GM12864 (cell line): ENCODE measurements at regions not wholly inside any gene's neighbourhood (a gene's known extent, or its start where the extent isn't known, plus 50 kb on each side); places are given as distances from the start of the nearest gene placed in this dataset.
"Not testable (repeated sequence)": the region's sequence is repeated elsewhere in the genome, so short reads cannot be mapped to it uniquely, and the experiment has no call there.

ENCODE experiments used
- DNase-seq: peaks from one replicate; pipeline ENCODE4 v3.0.0-alpha.2; 2011; ENCODE audit warnings: low read depth
- H3K4me3 ChIP-seq: 2 replicates; pipeline ENCODE4 v1.5.1; 2011; ENCODE audit warnings: mild to moderate bottlenecking, low read depth, low read length, control low read depth
- CTCF ChIP-seq: IDR thresholded peaks from 2 replicates; pipeline ENCODE4 v1.5.1; 2011; ENCODE audit warnings: low read depth, mild to moderate bottlenecking, moderate library complexity, low read length, control low read depth, inconsistent platforms; ENCODE audit errors: missing control alignments

GRCh38 chr2:90207454-90208058, 1516.1 kb downstream of the RPIA start:
- no peak for DNase-seq
- H3K4me3 ChIP-seq = no peak overlapping the region
- peak; percentile 47 for TF ChIP-seq CTCF

GRCh38 chr2:90209009-90209408, 1517.5 kb downstream of the RPIA start:
- no peak overlapping the region for H3K4me3 ChIP-seq
- no peak for TF ChIP-seq CTCF
- no peak for DNase-seq

GRCh38 chr2:90209806-90210205, 1518.3 kb downstream of the RPIA start:
- DNase-seq = no peak
- H3K4me3 ChIP-seq = no peak overlapping the region
- TF ChIP-seq CTCF = no peak

- DNase-seq = not testable (repeated sequence)
These were observed 1524.4 kb downstream of the RPIA start for GRCh38 chr2:90215880-90216279.

GRCh38 chr2:90216801-90217200, 1525.3 kb downstream of the RPIA start:
- DNase-seq, H3K4me3 ChIP-seq: not testable (repeated sequence)

More at GRCh38 chr2:90215880-90216279, 1524.4 kb downstream of the RPIA start:
- H3K4me3 ChIP-seq = not testable (repeated sequence)

DNA sequence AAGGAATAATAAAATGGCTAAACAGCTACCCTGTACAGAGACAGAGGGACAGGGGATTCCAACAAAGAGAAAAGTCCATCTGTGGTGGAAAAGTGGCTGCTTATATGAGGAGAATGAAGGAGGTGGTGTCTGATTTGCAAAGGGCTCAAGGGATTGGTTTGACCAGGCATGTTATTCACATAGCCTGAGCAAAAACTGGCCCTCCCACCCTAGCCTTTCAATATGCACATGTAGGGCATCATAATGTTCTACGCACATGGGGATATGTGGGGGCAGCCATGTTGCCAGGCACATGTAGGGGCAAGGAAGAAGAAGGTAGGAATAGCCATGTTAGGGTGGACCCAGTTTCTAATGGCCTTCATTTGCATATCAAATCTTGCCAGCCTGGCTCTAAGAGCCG, 1527.1 kb downstream of the RPIA start:
- DNase-seq = not testable (repeated sequence)

DNA sequence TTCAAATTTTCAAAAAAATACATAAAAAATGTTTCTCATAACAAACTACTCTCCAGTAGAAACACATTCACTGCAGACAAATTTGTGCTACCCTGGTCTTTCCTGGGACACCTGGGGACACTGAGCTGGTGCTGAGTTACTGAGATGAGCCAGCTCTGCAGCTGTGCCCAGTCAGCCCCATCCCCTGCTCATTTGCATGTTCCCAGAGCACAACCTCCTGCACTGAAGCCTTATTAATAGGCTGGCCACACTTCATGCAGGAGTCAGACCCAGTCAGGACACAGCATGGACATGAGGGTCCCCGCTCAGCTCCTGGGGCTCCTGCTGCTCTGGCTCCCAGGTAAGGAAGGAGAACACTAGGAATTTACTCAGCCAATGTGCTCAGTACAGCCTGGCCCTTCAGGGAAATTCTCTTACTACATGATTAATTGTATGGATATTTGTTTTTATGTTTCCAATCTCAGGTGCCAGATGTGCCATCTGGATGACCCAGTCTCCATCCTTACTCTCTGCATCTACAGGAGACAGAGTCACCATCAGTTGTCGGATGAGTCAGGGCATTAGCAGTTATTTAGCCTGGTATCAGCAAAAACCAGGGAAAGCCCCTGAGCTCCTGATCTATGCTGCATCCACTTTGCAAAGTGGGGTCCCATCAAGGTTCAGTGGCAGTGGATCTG, 1529.3 kb downstream of the RPIA start:
- DNase-seq, H3K4me3 ChIP-seq: not testable (repeated sequence)

More for the DNA sequence above, 1527.1 kb downstream of the RPIA start:
- not testable (repeated sequence) for H3K4me3 ChIP-seq

DNA sequence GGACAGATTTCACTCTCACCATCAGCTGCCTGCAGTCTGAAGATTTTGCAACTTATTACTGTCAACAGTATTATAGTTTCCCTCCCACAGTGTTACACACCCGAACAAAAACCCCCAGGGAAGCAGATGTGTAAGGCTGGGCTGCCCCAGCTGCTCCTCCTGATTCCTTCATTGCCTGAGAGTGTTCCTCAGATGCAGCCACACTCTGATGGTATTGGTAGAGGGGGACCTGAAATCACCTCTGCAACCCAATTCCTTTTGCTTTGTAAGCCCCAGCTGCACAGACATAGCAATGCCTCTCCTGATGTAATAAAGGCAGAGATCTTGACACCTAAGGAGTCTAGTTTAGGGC, 1529.8 kb downstream of the RPIA start:
- no peak overlapping the region for H3K4me3 ChIP-seq
- no peak for DNase-seq
- no peak for TF ChIP-seq CTCF

DNA sequence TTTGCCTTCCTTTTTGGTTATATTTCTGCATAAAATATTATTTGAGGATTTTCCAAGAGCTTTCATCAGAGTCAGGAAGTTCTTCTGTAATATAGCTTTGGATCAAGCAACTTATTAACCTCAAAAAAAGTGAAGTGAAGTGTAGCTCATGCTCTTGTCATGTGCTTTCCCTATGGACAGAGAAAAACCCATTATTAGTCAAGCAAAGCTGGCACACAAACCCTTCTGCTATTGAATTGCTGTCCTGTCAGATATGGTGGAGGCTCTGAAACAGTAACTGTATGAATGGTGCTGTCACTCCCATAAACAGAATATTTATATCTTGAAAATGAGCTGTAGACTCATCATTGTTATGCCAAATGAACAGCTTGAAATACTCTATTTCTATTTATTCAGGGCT, 1533.3 kb downstream of the RPIA start:
- DNase-seq, H3K4me3 ChIP-seq: not testable (repeated sequence)

- DNase-seq, H3K4me3 ChIP-seq: not testable (repeated sequence)
These were observed 1535.1 kb downstream of the RPIA start for GRCh38 chr2:90226465-90227072.

GRCh38 chr2:90231199-90231598, 1539.7 kb downstream of the RPIA start:
- DNase-seq, H3K4me3 ChIP-seq: not testable (repeated sequence)

- H3K4me3 ChIP-seq, DNase-seq: not testable (repeated sequence)
These were observed 1544.0 kb downstream of the RPIA start for GRCh38 chr2:90235452-90235851.
